ENCODE measurements at regions not wholly inside any gene's neighbourhood (a gene's known extent, or its start where the extent isn't known, plus 50 kb on each side); places are given as distances from the start of the nearest gene placed in this dataset.

DNA sequence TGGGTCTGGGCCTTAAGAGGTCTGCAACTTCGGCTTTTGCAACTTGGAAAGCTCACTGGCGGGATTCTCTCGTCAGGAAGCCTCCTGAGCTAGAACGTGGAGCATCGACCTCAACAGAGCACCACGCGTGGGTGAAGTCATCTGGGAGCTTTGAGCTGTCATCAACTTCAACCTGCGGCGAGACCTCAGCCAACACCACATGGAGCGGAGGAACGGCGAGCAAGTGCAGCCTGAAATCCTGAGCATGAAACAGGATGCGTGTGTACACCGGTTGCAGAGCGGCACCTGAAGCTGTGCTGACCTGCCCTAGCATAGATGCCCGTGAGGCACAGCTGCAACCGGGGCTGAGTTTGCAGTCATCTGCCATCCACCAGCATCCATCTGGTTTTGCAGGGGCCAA, 295.7 kb upstream of the SHH start:
- H3K4me3 ChIP-seq (ENCODE audit: low read depth, low read length) = no peak overlapping the region
- no peak for TF ChIP-seq CTCF (IDR thresholded peaks at IDR 0.05; ENCODE audit: insufficient read depth, low read depth, low read length)
- DNase-seq (ENCODE audit: low read depth) = no peak

DNA sequence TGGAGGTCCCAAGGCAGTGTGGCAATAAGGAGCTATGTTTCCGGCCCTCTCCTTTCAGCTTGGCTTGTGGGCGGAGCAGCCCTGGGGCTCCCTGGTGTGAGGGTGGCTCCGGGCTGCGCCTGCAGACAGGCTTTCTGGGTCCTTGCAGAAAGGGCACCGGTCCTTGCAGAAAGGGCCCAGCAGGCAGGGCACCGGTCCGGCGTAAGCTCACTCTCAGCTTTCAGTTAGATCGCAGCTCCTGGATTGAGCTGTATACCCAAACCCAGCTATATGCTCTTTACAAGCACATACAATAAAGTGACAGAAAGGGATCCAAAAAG, 293.8 kb upstream of the SHH start:
- DNase-seq (ENCODE audit: low read depth) = no peak
- no peak for TF ChIP-seq CTCF (IDR thresholded peaks at IDR 0.05; ENCODE audit: insufficient read depth, low read depth, low read length)
- no peak overlapping the region for H3K4me3 ChIP-seq (ENCODE audit: low read depth, low read length)

DNA sequence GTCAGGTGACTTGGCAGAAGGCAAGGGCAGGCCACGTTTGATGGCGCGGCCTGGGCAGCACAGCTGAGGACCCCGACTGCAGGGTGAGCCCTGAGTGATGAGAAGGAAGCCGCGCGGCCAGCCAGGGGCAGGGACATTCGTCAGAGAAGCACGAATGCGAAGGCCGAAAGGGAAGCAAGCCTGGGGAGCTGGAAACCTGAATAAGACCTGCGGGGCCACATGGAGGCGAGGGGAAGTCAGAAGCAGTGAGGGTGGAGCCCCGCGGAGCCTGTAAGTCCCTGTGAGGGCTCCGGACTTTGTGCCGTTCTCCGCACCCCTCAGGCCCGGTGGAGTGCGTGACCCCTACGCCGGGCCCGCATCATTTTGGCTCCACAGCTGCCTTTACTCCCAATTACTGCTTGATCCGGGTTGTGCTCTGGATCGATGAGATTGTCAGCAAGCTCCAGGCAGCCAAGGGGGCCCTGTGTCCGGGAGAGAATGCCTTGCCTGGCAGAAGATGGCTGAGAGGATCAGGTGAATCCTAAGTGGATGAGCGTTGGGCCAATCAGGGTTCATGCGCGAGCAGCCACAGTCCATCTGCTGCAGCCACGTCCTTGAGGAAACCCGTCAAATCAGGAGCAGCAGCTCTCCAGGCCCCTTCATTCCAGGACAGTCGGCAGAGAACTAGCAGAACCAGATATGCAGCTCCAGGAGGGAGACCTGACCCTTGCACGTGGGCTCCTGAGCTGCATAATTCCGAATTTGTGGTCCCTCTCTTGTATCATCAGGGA, 293.3 kb upstream of the SHH start:
- TF ChIP-seq CTCF (IDR thresholded peaks at IDR 0.05; ENCODE audit: insufficient read depth, low read depth, low read length) = no peak
- no peak overlapping the region for H3K4me3 ChIP-seq (ENCODE audit: low read depth, low read length)
- DNase-seq (ENCODE audit: low read depth) = no peak

DNA sequence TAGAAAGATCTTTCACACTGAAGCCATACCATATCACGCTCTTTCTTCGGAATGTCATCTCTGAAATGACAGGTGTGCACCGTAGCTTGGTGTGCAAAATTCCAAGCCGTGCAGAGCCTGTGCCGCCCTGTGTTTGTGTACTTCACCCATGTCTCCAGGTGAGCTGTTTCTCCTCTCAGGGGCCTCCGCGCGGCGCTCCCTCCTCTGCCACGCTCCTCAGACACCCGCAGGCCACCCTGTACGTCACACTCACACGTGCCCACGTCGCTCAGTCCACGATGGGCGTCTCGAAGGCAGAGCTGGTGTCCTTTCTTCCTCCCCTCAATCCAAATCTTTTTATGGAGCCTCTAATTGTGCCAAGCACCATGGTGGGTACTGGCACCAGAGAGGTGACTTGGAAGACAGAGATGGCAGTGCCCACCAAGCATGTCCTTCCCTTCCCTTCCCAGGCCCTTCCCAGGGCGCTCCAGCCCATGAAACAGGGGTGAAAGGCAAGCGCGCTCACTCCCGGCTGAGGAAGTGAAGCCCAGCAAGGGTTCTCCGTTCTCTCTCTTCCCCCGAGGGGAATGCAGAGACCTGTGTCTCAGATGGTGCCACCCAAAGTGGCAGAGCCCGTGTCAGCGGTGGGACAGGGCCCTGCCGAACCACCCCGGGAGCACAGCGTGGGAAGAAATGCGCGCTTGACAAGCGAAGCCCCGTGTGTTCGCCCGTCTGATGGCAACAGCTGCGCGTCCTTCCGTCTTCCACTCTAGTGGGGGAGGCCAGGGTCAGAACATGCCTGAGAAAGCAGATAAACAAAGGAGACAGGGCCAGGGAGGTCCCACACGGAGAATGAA, 292.5 kb upstream of the SHH start:
- DNase-seq (ENCODE audit: low read depth) = no peak
- H3K4me3 ChIP-seq (ENCODE audit: low read depth, low read length) = no peak overlapping the region
- TF ChIP-seq CTCF (IDR thresholded peaks at IDR 0.05; ENCODE audit: insufficient read depth, low read depth, low read length) = no peak

- DNase-seq (ENCODE audit: low read depth) = no peak
- TF ChIP-seq CTCF (IDR thresholded peaks at IDR 0.05; ENCODE audit: insufficient read depth, low read depth, low read length) = no peak
- no peak overlapping the region for H3K4me3 ChIP-seq (ENCODE audit: low read depth, low read length)
These were observed 290.0 kb upstream of the SHH start for GRCh38 chr7:156102267-156102666.

GRCh38 chr7:156101355-156101754, 289.1 kb upstream of the SHH start:
- H3K4me3 ChIP-seq (ENCODE audit: low read depth, low read length) = no peak overlapping the region
- no peak for TF ChIP-seq CTCF (IDR thresholded peaks at IDR 0.05; ENCODE audit: insufficient read depth, low read depth, low read length)
- DNase-seq (ENCODE audit: low read depth) = no peak
